ENCODE measurements at regions not wholly inside any gene's neighbourhood (a gene's known extent, or its start where the extent isn't known, plus 50 kb on each side); places are given as distances from the start of the nearest gene placed in this dataset.

DNA sequence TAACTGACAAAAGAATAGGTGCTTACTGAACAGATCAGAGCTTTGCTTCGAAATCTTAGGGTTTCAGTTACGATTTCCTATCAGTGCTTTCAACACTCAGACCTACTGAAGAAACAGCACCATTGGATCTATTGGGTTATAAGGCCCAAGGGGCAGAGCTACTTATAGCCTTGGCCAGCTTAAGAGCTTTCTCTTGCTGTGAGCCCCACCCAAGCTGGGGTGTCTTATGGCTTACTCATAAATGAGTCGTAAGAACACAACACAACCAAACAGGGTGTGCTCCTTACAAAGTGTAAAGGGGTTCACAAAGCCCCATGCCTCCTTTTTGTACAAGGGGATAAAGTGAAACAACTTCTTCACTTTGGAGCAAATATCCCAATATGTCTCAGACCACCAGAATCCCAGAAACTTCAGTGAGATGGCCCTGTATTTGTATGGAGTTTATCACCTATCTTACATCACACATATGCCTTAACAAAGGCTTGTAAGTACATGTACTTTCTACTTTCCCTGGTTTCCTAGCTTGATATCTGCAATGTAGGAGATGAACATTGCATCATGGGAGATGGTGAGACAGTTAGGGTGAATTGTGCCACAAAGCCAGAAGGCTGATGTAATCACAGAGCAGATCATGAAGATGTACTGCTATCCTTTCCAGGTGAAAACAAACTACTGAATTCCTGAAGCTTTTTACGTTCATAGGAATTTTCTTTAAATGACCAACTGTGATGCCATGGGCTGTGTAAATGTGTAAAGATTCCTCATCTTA lies 115.5 kb upstream of the GLI2 start:
- no peak for TF ChIP-seq EZH2 (IDR thresholded peaks at IDR 0.05; ENCODE audit: borderline replicate concordance, low read length)
- TF ChIP-seq, protein P1, sequence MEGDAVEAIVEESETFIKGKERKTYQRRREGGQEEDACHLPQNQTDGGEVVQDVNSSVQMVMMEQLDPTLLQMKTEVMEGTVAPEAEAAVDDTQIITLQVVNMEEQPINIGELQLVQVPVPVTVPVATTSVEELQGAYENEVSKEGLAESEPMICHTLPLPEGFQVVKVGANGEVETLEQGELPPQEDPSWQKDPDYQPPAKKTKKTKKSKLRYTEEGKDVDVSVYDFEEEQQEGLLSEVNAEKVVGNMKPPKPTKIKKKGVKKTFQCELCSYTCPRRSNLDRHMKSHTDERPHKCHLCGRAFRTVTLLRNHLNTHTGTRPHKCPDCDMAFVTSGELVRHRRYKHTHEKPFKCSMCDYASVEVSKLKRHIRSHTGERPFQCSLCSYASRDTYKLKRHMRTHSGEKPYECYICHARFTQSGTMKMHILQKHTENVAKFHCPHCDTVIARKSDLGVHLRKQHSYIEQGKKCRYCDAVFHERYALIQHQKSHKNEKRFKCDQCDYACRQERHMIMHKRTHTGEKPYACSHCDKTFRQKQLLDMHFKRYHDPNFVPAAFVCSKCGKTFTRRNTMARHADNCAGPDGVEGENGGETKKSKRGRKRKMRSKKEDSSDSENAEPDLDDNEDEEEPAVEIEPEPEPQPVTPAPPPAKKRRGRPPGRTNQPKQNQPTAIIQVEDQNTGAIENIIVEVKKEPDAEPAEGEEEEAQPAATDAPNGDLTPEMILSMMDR (IDR thresholded peaks at IDR 0.05; ENCODE audit: low read length) = no peak

Data from OCI-LY1 (cell line).